Fibroblast of upper back skin (primary cell): ENCODE measurements at regions not wholly inside any gene's neighbourhood (a gene's known extent, or its start where the extent isn't known, plus 50 kb on each side); places are given as distances from the start of the nearest gene placed in this dataset.

Source experiments
- DNase-seq: peaks from one replicate; pipeline ENCODE4 v3.0.0-alpha.2; 2013

- no peak for DNase-seq
These were observed 515.7 kb downstream of the PSAT1 start for GRCh38 chr9:78812665-78813064.

GRCh38 chr9:78813602-78814180 lies 516.8 kb downstream of the PSAT1 start:
- DNase-seq, result no peak

GRCh38 chr9:78821126-78821822 lies 524.3 kb downstream of the PSAT1 start:
- DNase-seq, result peak; percentile 42

GRCh38 chr9:78826527-78826926 lies 529.6 kb downstream of the PSAT1 start:
- no peak for DNase-seq

GRCh38 chr9:78828521-78828920 lies 531.6 kb downstream of the PSAT1 start:
- no peak for DNase-seq

- no peak for DNase-seq
These were observed 533.4 kb downstream of the PSAT1 start for GRCh38 chr9:78830301-78830700.

GRCh38 chr9:78831726-78832125 lies 534.8 kb downstream of the PSAT1 start:
- DNase-seq, result no peak

- no peak for DNase-seq
These were observed 539.1 kb downstream of the PSAT1 start for GRCh38 chr9:78835928-78836450.

GRCh38 chr9:78839252-78839651 lies 542.3 kb downstream of the PSAT1 start:
- DNase-seq, result no peak

- no peak for DNase-seq
These were observed 551.1 kb downstream of the PSAT1 start for GRCh38 chr9:78848061-78848460.

GRCh38 chr9:78856144-78856543 lies 559.2 kb downstream of the PSAT1 start:
- no peak for DNase-seq

GRCh38 chr9:78856781-78857180 lies 559.9 kb downstream of the PSAT1 start:
- no peak for DNase-seq

GRCh38 chr9:78857373-78858225 lies 560.7 kb downstream of the PSAT1 start:
- no peak for DNase-seq

GRCh38 chr9:78858266-78858665 lies 561.3 kb downstream of the PSAT1 start:
- DNase-seq, result no peak

GRCh38 chr9:78860801-78861475 lies 564.0 kb downstream of the PSAT1 start:
- peak; percentile 94 for DNase-seq

GRCh38 chr9:78863531-78863930 lies 566.6 kb downstream of the PSAT1 start:
- DNase-seq, result no peak

GRCh38 chr9:78865737-78866136 lies 568.8 kb downstream of the PSAT1 start:
- DNase-seq, result no peak

GRCh38 chr9:78866207-78867132 lies 569.5 kb downstream of the PSAT1 start:
- DNase-seq, result peak; percentile 95

- no peak for DNase-seq
These were observed 574.1 kb downstream of the PSAT1 start for GRCh38 chr9:78871086-78871451.

GRCh38 chr9:78871452-78872331 lies 574.8 kb downstream of the PSAT1 start:
- peak; percentile 97 for DNase-seq

GRCh38 chr9:78874061-78874460 lies 577.1 kb downstream of the PSAT1 start:
- DNase-seq, result no peak
